ENCODE measurements at regions not wholly inside any gene's neighbourhood (a gene's known extent, or its start where the extent isn't known, plus 50 kb on each side); places are given as distances from the start of the nearest gene placed in this dataset.

- Histone ChIP-seq H3K4me3 (ENCODE audit: low read depth in 1 of 2, low read length in 2 of 2) (no peak overlapping the region), H4K20me1 (ENCODE audit: insufficient read depth, low read length) (no peaks in the 10 kb centered on the region), H3K79me2 (ENCODE audit: insufficient read depth, low read length) (no peaks in the 10 kb centered on the region), H3K9me3 (ENCODE audit: insufficient read depth, low read length, severe bottlenecking) (peaks cover 15% of the 10 kb centered on the region), H3K4me2 (ENCODE audit: insufficient read depth, low read length) (no peak overlapping the region), H3K9ac (ENCODE audit: low read depth, low read length) (no peak overlapping the region), H3K27ac (ENCODE audit: low read length) (no peak overlapping the region), H3K4me1 (ENCODE audit: insufficient read depth, low read length) (no peaks in the 10 kb centered on the region), H3K27me3 (ENCODE audit: insufficient read depth, low read length, poor library complexity) (no peaks in the 10 kb centered on the region), H3K36me3 (ENCODE audit: insufficient read depth, low read length) (no peaks in the 10 kb centered on the region), H2AFZ (ENCODE audit: low read depth, low read length) (no peak overlapping the region)
- no peak for DNase-seq
- no peak for TF ChIP-seq EZH2 (IDR thresholded peaks at IDR 0.05; ENCODE audit: borderline replicate concordance, low read depth, low read length, severe bottlenecking)
- TF ChIP-seq, protein P1, sequence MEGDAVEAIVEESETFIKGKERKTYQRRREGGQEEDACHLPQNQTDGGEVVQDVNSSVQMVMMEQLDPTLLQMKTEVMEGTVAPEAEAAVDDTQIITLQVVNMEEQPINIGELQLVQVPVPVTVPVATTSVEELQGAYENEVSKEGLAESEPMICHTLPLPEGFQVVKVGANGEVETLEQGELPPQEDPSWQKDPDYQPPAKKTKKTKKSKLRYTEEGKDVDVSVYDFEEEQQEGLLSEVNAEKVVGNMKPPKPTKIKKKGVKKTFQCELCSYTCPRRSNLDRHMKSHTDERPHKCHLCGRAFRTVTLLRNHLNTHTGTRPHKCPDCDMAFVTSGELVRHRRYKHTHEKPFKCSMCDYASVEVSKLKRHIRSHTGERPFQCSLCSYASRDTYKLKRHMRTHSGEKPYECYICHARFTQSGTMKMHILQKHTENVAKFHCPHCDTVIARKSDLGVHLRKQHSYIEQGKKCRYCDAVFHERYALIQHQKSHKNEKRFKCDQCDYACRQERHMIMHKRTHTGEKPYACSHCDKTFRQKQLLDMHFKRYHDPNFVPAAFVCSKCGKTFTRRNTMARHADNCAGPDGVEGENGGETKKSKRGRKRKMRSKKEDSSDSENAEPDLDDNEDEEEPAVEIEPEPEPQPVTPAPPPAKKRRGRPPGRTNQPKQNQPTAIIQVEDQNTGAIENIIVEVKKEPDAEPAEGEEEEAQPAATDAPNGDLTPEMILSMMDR (IDR thresholded peaks at IDR 0.05; ENCODE audit: borderline replicate concordance, extremely low read depth, low read length, poor library complexity, severe bottlenecking) = no peak
- ATAC-seq (ENCODE audit: insufficient read depth, low read depth) = no peak
Measured at GRCh38 chr20:12067686-12068085, 150.0 kb downstream of the BTBD3 start.

DNA sequence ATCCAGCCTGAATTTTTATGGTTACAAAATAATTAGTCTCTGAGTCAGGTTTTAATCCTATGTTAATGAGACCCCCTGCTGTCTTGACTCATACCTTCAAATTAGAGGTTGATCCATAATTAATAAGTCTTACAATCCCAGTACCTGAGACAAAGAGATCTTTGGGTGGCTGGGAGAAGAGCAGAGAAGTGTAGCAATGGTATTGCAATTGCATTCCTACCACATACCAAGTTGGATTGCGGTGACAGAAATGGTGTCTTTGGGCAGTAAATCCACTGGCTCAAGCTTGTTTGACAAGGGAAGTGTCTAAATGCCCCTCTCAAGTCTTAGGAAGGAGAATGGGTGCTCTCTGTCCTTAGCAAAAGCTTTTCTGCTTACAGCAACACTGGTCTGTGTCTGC, 150.4 kb downstream of the BTBD3 start:
- ATAC-seq (ENCODE audit: insufficient read depth, low read depth) = no peak
- TF ChIP-seq, protein P1 (IDR thresholded peaks at IDR 0.05; ENCODE audit: borderline replicate concordance, extremely low read depth, low read length, poor library complexity, severe bottlenecking) = no peak
- TF ChIP-seq EZH2 (IDR thresholded peaks at IDR 0.05; ENCODE audit: borderline replicate concordance, low read depth, low read length, severe bottlenecking) = no peak
- peaks cover 15% of the 10 kb centered on the region for H3K9me3 ChIP-seq (ENCODE audit: insufficient read depth, low read length, severe bottlenecking)
- no peak overlapping the region for H2AFZ ChIP-seq (ENCODE audit: low read depth, low read length)
- H3K27ac ChIP-seq (ENCODE audit: low read length) = no peak overlapping the region
- no peak overlapping the region for H3K9ac ChIP-seq (ENCODE audit: low read depth, low read length)
- H3K36me3 ChIP-seq (ENCODE audit: insufficient read depth, low read length) = no peaks in the 10 kb centered on the region
- H3K79me2 ChIP-seq (ENCODE audit: insufficient read depth, low read length) = no peaks in the 10 kb centered on the region
- no peaks in the 10 kb centered on the region for H4K20me1 ChIP-seq (ENCODE audit: insufficient read depth, low read length)
- H3K4me2 ChIP-seq (ENCODE audit: insufficient read depth, low read length) = no peak overlapping the region
- no peaks in the 10 kb centered on the region for H3K4me1 ChIP-seq (ENCODE audit: insufficient read depth, low read length)
- no peak for DNase-seq
- no peak overlapping the region for H3K4me3 ChIP-seq (ENCODE audit: low read depth in 1 of 2, low read length in 2 of 2)
- no peaks in the 10 kb centered on the region for H3K27me3 ChIP-seq (ENCODE audit: insufficient read depth, low read length, poor library complexity)

DNA sequence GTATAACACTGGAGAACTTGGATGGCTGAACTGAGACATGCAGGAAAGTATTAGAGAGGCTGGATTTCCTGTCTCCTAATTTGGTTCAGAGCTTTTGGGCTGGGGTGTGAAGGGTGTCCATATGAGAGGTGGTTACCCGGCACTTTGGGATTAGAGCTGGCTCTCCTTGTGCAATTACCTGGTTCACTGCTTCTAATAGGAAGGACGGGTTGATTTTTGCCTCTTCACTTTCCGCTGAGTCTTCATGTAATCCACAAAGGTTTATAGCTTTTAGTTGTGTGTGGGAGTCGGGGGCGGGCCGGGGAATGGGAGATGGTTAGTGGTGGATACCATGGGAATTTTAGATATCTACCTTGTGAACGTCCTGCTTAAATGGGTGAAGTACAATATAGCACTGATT, 151.5 kb downstream of the BTBD3 start:
- Histone ChIP-seq H3K9ac (ENCODE audit: low read depth, low read length) (no peak overlapping the region), H3K4me1 (ENCODE audit: insufficient read depth, low read length) (no peaks in the 10 kb centered on the region), H4K20me1 (ENCODE audit: insufficient read depth, low read length) (no peaks in the 10 kb centered on the region), H3K4me3 (ENCODE audit: low read depth in 1 of 2, low read length in 2 of 2) (no peak overlapping the region), H3K79me2 (ENCODE audit: insufficient read depth, low read length) (no peaks in the 10 kb centered on the region), H2AFZ (ENCODE audit: low read depth, low read length) (no peak overlapping the region), H3K36me3 (ENCODE audit: insufficient read depth, low read length) (no peaks in the 10 kb centered on the region), H3K9me3 (ENCODE audit: insufficient read depth, low read length, severe bottlenecking) (peaks cover 15% of the 10 kb centered on the region), H3K27me3 (ENCODE audit: insufficient read depth, low read length, poor library complexity) (no peaks in the 10 kb centered on the region), H3K4me2 (ENCODE audit: insufficient read depth, low read length) (no peak overlapping the region), H3K27ac (ENCODE audit: low read length) (no peak overlapping the region)
- ATAC-seq (ENCODE audit: insufficient read depth, low read depth) (no peak), DNase-seq (no peak)
- TF ChIP-seq EZH2 (IDR thresholded peaks at IDR 0.05; ENCODE audit: borderline replicate concordance, low read depth, low read length, severe bottlenecking) = no peak
- TF ChIP-seq, protein P1 (IDR thresholded peaks at IDR 0.05; ENCODE audit: borderline replicate concordance, extremely low read depth, low read length, poor library complexity, severe bottlenecking) = no peak
